GM18873 (cell line): ENCODE measurements at regions not wholly inside any gene's neighbourhood (a gene's known extent, or its start where the extent isn't known, plus 50 kb on each side); places are given as distances from the start of the nearest gene placed in this dataset.

ENCODE experiments used
- ATAC-seq: cut with Tn5 transposase; IDR thresholded peaks from one replicate; pipeline ENCODE4 v1.9.1; 2021; ENCODE audit warnings: mild to moderate bottlenecking, moderate library complexity, moderate number of reproducible peaks; ENCODE audit not compliant: unreplicated experiment, low FRiP score

DNA sequence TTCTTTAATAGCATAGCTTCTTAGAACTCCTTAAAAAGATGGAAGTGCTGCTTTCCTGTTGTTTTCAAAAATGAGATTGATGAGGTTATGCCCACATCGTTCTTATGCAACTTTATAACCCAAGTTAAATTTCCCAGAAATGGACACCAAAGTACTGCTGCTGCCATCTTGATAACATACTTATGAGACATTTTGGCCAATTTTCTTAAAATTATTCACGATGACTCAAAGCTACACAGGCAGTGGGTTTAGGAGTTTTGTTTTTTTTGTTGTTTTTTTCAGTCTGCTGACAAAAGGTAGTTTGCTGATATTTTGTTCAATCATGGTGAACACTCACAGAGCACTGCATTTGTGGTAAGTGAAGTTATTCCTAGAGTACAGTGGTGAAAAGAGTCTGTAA, 54.9 kb upstream of the RFC3 start:
- no peak for ATAC-seq

DNA sequence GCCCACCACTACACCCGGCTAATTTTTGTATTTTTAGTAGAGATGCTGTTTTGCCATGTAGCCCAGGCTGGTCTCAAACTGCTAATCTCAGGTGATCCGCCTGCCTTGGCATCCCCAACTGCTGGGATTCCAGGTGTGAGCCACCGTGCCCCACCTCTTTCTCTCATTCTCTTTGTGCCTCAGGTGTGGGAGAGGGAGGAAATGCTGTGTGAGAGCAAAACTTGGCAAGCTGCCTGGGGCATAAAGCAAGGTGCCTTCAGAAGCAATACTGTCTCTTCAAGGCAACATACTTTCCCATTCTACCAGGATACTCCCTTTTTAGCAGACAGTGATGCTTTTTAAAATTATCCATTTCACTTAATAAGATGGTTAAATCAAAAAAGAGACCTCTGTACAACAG, 53.2 kb upstream of the RFC3 start:
- ATAC-seq = no peak

- ATAC-seq = no peak
These were observed 51.4 kb upstream of the RFC3 start for GRCh38 chr13:33766329-33767123.

- no peak for ATAC-seq
These were observed 50.8 kb upstream of the RFC3 start for GRCh38 chr13:33767140-33767539.
